Uterus (tissue), 2 donors: ENCODE measurements at regions not wholly inside any gene's neighbourhood (a gene's known extent, or its start where the extent isn't known, plus 50 kb on each side); places are given as distances from the start of the nearest gene placed in this dataset.

Source experiments
- CTCF ChIP-seq, 4 experiments: fragments of 200-600 bp in 2 of 4; fragments of 450-650 bp in 2 of 4; sonication (generic) in 2 of 4; IDR thresholded peaks; one replicate each; pipeline ENCODE4 v1.5.1; 2016 to 2019; ENCODE audit warnings: antibody characterized with exemption in 4 of 4, mild to moderate bottlenecking in 2 of 4, moderate library complexity in 1 of 4
- POLR2A ChIP-seq, 2 donors: fragments of 450-650 bp; IDR thresholded peaks; one replicate each; pipeline ENCODE4 v1.6.1; 2016; ENCODE audit warnings: antibody characterized with exemption in 2 of 2, mild to moderate bottlenecking in 1 of 2, moderate library complexity in 1 of 2

- TF ChIP-seq CTCF (IDR thresholded peaks at IDR 0.05), result no peak
- TF ChIP-seq POLR2A (IDR thresholded peaks at IDR 0.05), result no peak
Measured at GRCh38 chr4:33160126-33160525, 2440.0 kb downstream of the PCDH7 start.
